GM12878 (cell line): ENCODE measurements at regions not wholly inside any gene's neighbourhood (a gene's known extent, or its start where the extent isn't known, plus 50 kb on each side); places are given as distances from the start of the nearest gene placed in this dataset.

ENCODE experiments used
- TF ChIP-seq, protein P1 (sequence below): fragments of 450-650 bp; conservative IDR thresholded peaks from 2 replicates; pipeline ENCODE4 v1.6.1; 2017; ENCODE audit warnings: mild to moderate bottlenecking, moderate library complexity
- TF ChIP-seq, protein P2 (sequence below): IDR thresholded peaks from 2 replicates; pipeline ENCODE4 v1.6.1; 2012; ENCODE audit warnings: low read depth, low read length, improper control_type of control experiment
- TF ChIP-seq, protein P3 (sequence below): IDR thresholded peaks from 2 replicates; pipeline ENCODE4 v1.6.1; 2012; ENCODE audit warnings: mild to moderate bottlenecking, low read depth, low read length

DNA sequence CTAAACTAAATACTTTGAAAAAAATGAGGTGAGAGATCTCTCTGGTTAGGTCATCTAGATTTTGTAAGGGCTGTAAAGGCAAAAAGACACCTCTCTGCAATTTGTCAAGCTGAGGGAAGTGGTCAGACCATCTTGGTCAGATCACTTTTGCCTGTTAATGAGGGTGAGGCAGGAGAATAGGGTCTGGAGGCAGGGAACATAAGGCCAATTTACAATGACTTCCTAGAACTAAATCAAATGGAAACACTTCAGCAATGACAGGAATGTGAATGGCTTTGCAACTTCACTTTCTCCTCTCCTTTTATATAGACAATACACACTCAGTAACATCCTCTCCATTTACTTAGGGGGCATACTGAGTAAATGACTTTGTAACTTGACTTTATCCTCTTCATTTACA lies 1653.4 kb downstream of the SLITRK5 start:
- TF ChIP-seq, protein P1, sequence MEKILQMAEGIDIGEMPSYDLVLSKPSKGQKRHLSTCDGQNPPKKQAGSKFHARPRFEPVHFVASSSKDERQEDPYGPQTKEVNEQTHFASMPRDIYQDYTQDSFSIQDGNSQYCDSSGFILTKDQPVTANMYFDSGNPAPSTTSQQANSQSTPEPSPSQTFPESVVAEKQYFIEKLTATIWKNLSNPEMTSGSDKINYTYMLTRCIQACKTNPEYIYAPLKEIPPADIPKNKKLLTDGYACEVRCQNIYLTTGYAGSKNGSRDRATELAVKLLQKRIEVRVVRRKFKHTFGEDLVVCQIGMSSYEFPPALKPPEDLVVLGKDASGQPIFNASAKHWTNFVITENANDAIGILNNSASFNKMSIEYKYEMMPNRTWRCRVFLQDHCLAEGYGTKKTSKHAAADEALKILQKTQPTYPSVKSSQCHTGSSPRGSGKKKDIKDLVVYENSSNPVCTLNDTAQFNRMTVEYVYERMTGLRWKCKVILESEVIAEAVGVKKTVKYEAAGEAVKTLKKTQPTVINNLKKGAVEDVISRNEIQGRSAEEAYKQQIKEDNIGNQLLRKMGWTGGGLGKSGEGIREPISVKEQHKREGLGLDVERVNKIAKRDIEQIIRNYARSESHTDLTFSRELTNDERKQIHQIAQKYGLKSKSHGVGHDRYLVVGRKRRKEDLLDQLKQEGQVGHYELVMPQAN: no peak
- TF ChIP-seq, protein P2, sequence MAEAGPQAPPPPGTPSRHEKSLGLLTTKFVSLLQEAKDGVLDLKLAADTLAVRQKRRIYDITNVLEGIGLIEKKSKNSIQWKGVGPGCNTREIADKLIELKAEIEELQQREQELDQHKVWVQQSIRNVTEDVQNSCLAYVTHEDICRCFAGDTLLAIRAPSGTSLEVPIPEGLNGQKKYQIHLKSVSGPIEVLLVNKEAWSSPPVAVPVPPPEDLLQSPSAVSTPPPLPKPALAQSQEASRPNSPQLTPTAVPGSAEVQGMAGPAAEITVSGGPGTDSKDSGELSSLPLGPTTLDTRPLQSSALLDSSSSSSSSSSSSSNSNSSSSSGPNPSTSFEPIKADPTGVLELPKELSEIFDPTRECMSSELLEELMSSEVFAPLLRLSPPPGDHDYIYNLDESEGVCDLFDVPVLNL: no peak
- TF ChIP-seq, protein P3, sequence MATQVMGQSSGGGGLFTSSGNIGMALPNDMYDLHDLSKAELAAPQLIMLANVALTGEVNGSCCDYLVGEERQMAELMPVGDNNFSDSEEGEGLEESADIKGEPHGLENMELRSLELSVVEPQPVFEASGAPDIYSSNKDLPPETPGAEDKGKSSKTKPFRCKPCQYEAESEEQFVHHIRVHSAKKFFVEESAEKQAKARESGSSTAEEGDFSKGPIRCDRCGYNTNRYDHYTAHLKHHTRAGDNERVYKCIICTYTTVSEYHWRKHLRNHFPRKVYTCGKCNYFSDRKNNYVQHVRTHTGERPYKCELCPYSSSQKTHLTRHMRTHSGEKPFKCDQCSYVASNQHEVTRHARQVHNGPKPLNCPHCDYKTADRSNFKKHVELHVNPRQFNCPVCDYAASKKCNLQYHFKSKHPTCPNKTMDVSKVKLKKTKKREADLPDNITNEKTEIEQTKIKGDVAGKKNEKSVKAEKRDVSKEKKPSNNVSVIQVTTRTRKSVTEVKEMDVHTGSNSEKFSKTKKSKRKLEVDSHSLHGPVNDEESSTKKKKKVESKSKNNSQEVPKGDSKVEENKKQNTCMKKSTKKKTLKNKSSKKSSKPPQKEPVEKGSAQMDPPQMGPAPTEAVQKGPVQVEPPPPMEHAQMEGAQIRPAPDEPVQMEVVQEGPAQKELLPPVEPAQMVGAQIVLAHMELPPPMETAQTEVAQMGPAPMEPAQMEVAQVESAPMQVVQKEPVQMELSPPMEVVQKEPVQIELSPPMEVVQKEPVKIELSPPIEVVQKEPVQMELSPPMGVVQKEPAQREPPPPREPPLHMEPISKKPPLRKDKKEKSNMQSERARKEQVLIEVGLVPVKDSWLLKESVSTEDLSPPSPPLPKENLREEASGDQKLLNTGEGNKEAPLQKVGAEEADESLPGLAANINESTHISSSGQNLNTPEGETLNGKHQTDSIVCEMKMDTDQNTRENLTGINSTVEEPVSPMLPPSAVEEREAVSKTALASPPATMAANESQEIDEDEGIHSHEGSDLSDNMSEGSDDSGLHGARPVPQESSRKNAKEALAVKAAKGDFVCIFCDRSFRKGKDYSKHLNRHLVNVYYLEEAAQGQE: no peak
